ENCODE measurements at regions not wholly inside any gene's neighbourhood (a gene's known extent, or its start where the extent isn't known, plus 50 kb on each side); places are given as distances from the start of the nearest gene placed in this dataset.
A peak's percentile ranks its signal among the peaks of the same experiment; 100 is the strongest.
"Not testable (repeated sequence)": the region's sequence is repeated elsewhere in the genome, so short reads cannot be mapped to it uniquely, and the experiment has no call there.

GRCh38 chrX:138923805-138924204 lies 212.3 kb upstream of the FGF13 start:
- no peak for DNase-seq

- no peak for DNase-seq
Observed at GRCh38 chrX:138921031-138921430, 209.5 kb upstream of the FGF13 start.

- no peak for DNase-seq
Observed at GRCh38 chrX:138917781-138918180, 206.3 kb upstream of the FGF13 start.

GRCh38 chrX:138914767-138915166 lies 203.2 kb upstream of the FGF13 start:
- no peak for DNase-seq

GRCh38 chrX:138908577-138908976 lies 197.1 kb upstream of the FGF13 start:
- no peak for DNase-seq

- DNase-seq, result no peak
Observed at GRCh38 chrX:138897621-138898492, 186.3 kb upstream of the FGF13 start.

GRCh38 chrX:138890491-138890890 lies 179.0 kb upstream of the FGF13 start:
- DNase-seq, result no peak

GRCh38 chrX:138889149-138889548 lies 177.6 kb upstream of the FGF13 start:
- no peak for DNase-seq

- DNase-seq, result no peak
Observed at GRCh38 chrX:138886769-138887168, 175.3 kb upstream of the FGF13 start.

- DNase-seq, result no peak
Observed at GRCh38 chrX:138885886-138886285, 174.4 kb upstream of the FGF13 start.

GRCh38 chrX:138880293-138880692 lies 168.8 kb upstream of the FGF13 start:
- not testable (repeated sequence) for DNase-seq

GRCh38 chrX:138877746-138878145 lies 166.2 kb upstream of the FGF13 start:
- DNase-seq, result no peak

GRCh38 chrX:138875472-138875871 lies 164.0 kb upstream of the FGF13 start:
- DNase-seq, result no peak

GRCh38 chrX:138874271-138874935 lies 162.9 kb upstream of the FGF13 start:
- no peak for DNase-seq

GRCh38 chrX:138873640-138874039 lies 162.1 kb upstream of the FGF13 start:
- not testable (repeated sequence) for DNase-seq

GRCh38 chrX:138872537-138872936 lies 161.0 kb upstream of the FGF13 start:
- no peak for DNase-seq

GRCh38 chrX:138871739-138872138 lies 160.2 kb upstream of the FGF13 start:
- DNase-seq, result no peak

- DNase-seq, result no peak
Observed at GRCh38 chrX:138866643-138867042, 155.1 kb upstream of the FGF13 start.

GRCh38 chrX:138865093-138865649 lies 153.7 kb upstream of the FGF13 start:
- DNase-seq, result no peak

- DNase-seq, result no peak
Observed at GRCh38 chrX:138859421-138859820, 147.9 kb upstream of the FGF13 start.

GRCh38 chrX:138858951-138859350 lies 147.4 kb upstream of the FGF13 start:
- peak in 1 of 5 experiments; percentile 42 for DNase-seq

- peak in 1 of 5 experiments; percentile 76 for DNase-seq
Observed at GRCh38 chrX:138858438-138858837, 146.9 kb upstream of the FGF13 start.

GRCh38 chrX:138856881-138857604 lies 145.5 kb upstream of the FGF13 start:
- no peak for DNase-seq
